B cell (primary cell): ENCODE measurements at regions not wholly inside any gene's neighbourhood (a gene's known extent, or its start where the extent isn't known, plus 50 kb on each side); places are given as distances from the start of the nearest gene placed in this dataset.

Experiments
- CTCF ChIP-seq: fragments of 200-600 bp; IDR thresholded peaks from one replicate; pipeline ENCODE4 v1.8.0; 2022; ENCODE audit warnings: antibody characterized with exemption, mild to moderate bottlenecking
- EZH2 ChIP-seq: IDR thresholded peaks from 2 replicates; pipeline ENCODE4 v1.6.1; 2012; ENCODE audit warnings: borderline replicate concordance, low read depth, mild to moderate bottlenecking, moderate library complexity, low read length; ENCODE audit not compliant: insufficient read depth, poor library complexity, severe bottlenecking

- TF ChIP-seq EZH2 (no peak), CTCF (no peak)
Measured at GRCh38 chr5:109986726-109987125, 297.0 kb downstream of the MAN2A1 start.
